ENCODE measurements at regions not wholly inside any gene's neighbourhood (a gene's known extent, or its start where the extent isn't known, plus 50 kb on each side); places are given as distances from the start of the nearest gene placed in this dataset.
A peak's percentile ranks its signal among the peaks of the same experiment; 100 is the strongest.
"Not testable (repeated sequence)": the region's sequence is repeated elsewhere in the genome, so short reads cannot be mapped to it uniquely, and the experiment has no call there.

DNA sequence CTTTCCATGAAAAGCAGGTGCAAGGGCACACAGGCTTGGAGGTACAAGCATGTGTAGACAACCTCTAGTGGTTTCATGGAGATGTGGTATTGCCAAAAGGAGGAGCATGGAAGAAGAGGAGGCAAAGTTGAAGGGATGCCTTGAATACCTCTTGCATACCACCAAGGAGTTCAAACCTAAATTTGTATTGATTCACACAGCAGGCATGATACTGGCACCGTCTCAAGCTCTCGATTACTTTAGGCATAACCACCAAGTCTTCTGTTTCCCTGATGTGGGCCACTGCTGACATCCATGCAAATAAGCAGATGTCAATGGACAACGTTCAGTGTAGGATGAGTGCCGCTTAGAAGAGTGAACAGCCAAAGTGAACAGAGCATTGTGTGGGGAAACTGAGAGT lies 87.1 kb downstream of the SCN11A start:
- DNase-seq (ENCODE audit: low spot score) = no peak

DNA sequence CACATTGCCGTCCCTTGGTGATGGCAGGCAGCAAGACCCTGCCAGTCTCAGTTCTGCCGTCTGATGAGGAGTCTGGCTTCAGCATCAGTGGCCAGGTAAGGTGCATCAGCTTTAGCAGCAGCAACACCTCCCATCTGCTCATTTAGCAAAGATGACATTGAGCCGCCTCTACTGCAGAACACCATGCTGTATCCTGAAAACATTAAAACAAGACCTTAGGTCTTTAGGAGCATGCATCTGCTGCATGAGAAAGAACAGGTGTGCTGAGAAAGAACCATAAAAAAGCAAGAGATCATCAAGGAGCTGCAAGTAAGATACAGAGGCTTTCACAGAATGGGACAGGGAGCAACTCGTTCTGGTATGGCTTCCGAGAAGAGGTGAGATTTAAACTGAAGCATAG lies 87.5 kb downstream of the SCN11A start:
- no peak for DNase-seq (ENCODE audit: low spot score)

DNA sequence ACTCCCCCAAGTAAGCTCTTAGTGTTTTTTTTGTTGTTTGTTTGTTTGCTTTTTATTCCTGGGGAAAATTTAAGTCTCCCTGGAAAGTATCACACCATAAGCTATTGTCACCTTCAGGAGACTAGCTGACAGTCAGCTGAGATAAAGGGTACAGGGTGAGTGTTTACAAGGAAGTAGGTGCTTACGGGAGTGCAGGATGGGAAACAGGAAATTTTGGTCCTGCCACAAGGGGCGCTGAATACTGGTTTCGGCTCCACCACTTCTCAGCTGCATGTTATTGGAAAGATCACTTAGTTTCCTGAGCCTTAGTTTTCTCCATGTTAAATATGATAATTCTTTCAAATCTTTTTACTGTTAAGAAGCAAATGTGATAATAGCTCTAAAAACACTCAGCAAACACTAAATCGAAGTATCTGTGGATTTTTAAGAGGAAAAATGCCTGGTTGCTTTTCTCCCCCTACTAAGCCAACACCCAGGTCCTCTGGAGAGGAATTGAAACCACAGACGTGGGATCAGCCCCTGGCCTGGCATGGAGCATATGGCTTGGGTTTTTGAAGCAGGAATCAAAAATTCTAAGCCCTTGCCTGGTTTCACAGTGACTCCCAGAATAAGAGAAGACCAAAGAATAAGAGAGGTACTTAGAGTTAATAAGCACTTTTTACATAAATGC lies 90.7 kb downstream of the SCN11A start:
- DNase-seq (ENCODE audit: low spot score) = peak; percentile 67

DNA sequence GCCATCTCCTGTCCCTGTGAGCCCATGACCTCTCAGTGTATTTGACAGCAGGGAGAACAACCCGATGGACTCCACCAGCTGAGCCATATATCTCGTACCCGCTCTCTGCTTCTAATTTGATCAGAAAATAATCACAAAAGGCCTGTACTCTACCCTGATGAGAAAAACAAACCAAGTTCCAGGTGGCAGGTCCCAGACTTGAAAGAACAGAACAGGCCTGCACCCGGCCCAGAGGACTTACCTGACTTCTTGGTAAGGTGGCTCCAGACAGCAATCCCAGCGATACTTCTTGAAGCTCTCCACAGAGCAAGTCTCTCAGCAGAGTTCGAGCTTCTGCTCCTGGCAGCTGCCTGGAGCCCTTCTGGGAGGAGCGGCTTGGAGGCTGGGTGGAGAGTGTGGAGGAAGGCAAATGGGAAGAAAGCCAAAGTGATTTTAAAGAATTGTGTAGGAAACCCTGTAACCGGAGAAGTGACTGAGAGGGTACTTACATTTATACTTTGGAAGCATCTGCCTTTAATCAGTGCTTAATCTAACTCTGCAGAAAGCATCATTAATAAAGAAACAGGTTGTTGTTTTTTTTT lies 91.6 kb downstream of the SCN11A start:
- no peak for DNase-seq (ENCODE audit: low spot score)

DNA sequence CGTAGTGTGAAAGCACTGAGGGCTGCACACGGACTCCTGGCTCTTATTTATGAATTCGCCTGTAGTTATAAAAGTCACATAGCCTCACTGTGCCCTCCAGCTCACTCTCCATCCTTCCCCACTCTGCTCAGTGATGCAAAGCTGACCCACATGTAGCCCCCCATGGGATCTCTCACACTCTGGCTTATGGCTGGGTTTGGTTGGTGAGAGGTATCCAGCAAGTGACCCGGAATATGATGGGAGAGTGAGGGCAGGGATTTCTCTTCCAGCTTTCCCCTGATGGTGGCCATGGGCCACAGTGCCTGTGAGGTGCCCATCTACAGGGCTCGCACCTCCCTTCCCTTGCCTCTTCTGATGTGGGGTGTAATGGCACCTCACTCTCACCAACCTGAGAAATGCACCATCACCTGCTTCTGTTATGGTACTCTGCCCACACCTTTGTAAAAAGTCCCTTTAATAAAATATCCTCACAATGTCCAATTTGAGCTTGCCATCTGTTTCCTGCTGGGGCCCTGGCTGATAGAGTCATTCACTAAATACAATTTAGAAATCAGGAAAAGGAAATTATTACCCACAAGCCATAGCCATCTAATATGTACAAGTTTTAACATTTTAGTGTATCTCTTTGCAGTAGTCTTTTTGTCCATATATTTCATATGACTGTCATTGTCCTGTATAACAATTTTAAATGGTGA lies 93.6 kb downstream of the SCN11A start:
- no peak for DNase-seq (ENCODE audit: low spot score)

DNA sequence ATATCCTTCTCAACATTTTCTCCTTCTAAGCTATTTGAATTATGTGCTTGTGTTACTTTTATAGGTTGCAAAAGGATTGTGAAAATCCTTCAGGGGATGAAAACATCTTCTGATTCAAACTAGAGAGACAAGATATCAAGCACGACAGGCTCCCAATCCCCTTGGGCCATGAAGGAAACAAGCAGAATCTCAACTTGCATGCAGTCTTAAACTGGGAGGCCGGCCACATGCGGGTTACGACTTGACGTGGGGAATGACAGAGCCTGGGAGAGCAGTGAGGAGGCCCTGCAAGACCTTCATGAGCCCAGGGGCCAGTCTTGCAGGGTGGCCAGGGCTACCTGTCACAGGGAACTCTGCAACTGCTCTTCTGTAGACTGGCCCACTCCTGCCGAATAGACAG lies 94.4 kb downstream of the SCN11A start:
- no peak for DNase-seq (ENCODE audit: low spot score)

DNA sequence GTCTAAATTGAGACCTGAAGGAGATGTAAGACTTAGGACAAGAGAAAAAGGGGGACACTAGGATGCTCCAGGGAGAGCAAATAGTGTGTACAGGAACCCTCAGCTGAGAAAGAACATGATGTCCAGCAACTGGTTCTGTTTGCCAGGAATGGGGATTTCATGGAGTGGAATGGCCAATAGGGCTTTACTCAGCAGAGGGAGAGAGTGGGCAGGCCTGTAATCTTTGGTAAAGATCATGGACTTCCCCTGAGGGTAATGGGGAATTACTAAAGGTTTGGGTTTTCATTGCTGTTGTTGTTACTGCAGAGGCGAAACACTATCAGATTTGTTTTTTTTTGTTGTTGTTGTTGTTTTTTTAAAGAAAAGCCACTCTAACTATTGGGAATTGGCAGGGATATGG lies 99.0 kb downstream of the SCN11A start:
- no peak for DNase-seq (ENCODE audit: low spot score)

DNA sequence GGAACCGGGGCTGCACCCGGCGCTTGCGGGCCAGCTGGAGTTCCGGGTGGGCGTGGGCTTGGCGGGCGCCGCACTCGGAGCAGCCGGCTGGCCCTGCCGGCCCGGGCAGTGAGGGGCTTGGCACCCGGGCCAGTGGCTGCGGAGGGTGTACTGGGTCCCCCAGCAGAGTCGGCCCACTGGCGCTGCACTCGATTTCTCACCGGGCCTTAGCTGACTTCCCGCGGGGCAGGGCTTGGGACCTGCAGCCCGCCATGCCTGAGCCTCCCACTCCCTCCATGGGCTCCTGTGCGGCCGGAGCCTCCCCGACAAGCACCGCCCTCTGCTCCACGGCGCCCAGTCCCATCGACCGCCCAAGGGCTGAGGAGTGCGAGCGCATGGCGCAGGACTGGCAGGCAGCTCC lies 100.6 kb downstream of the SCN11A start:
- DNase-seq (ENCODE audit: low spot score) = not testable (repeated sequence)

DNA sequence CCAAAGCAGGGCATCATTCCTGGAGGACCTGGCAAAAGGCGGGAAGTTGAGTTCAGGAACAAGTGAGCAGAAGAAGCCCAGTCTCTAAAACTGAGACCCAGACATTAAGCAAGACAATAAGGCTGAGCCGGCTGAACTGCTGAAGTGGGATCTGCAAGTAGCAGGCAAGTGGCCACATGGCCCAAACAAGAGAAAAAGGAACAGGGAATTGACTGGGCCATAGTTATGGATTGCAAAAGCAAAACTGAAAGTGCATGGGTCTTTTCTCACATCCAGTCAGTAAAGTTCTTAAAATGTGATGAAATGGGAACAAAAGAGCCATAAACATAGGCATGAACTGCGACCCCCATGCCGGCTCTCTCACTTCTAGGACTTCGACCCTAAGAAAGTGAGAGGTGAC lies 101.2 kb downstream of the SCN11A start:
- DNase-seq (ENCODE audit: low spot score) = no peak

DNA sequence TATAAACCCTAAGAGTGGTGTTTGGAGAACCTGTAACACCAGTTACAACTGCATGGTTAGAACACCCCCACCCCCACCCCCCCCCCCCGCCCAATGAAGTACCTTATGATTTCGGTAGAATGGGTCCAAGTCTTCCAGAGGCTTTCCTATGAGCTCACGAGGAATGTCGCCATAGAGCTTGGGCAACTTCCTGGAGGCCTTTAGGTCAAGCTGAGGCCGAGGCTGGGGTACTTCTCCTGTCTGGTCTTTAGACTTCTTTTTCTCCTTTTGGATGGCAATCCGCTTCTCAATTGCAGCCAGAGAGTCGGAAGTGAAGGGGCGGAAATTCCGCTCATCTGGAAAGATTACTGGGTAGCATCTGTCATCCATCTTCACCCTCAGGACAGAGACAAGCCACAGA lies 101.8 kb downstream of the SCN11A start:
- no peak for DNase-seq (ENCODE audit: low spot score)

DNA sequence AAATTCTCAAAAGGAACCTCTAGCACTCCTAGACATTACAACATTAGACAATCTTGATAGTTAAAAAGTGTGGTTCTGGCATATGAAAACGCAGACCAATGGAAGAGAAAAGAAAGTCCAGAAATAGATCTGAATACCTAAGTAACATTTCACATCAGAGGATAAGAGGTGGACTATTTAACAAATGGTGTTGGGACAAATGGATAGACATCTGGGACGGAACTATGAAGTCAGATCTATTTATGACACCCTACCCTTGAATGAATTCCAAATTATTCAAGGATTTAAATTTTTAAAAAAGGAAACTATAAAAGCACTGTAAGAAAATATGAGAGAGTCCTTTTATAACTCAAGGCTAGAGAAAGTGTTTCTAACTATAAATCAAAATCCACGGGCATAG lies 111.3 kb downstream of the SCN11A start:
- DNase-seq (ENCODE audit: low spot score) = no peak

DNA sequence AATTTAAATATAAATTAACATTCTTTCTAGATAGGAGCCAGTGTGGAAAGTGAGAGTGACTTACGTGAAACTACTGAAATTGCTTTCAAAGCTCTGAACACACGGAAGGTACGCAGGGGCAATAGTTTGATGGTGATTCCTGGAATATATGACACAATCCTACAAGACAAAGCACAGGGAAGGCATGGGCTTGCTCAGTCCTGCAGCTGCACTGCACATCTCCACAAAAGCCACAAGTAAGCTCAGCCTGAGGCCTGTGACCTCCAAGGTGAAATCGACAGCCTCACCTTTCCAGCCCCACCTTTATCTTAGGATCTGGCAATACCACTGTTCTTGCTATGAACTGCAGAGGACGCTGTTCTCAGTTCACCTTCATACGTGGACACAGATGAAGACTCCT lies 109.3 kb upstream of the SCN10A start:
- DNase-seq (ENCODE audit: low spot score) = no peak

DNA sequence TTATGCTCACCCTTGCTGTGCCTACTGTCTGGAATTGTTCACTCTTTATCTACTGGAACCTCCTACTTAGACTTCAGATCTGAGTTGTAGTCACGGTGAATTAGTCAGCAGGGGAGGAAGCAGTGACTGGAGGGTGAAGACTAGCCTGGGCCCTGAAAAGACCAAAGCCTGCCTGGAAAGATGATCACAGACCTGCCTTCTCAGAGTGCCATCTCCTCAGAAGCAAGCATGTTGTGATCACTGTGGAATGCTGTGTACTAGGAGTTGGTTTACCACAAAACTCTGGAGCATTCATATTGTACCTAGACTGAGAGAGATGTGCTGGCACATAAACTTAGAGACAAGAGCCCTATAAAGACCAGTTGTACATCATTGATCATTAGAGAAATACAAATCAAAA lies 100.7 kb upstream of the SCN10A start:
- DNase-seq (ENCODE audit: low spot score) = no peak

DNA sequence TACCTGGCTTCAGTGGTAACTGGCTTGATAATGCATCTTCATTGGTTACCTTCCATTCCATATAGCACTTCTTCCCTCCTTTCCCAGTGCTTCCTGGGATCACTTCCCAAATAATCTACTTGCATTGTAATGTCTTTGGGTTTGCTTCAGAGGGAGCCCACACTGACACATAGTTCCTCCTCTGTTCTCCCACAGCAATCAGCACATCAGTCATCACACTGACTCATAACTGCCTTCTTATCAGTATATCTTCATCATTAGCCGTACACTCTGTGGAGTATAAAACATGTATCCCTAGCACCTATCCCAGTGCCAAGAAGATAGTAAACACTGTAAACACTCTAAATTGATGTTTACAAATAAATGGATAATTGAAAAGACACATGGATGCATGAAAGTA lies 91.4 kb upstream of the SCN10A start:
- no peak for DNase-seq (ENCODE audit: low spot score)

DNA sequence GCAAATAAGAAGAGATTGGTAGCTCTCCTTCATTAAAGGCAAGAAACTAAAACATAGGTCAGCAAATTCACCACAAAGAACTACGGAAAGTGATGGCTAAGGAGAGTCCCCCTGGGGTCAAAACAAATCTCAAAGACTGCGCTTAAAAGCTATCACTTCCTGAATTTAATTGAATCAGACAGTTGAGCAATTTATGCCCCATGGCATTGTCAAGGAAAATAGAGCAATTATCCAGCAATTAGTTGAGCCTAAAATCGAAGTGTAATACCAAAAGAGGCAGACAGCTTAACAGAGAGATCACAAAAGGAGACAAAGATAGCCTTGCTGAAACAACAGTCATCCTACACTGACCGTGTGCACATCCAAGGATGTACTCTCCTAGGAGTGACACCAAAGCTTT lies 74.4 kb upstream of the SCN10A start:
- DNase-seq (ENCODE audit: low spot score) = no peak

DNA sequence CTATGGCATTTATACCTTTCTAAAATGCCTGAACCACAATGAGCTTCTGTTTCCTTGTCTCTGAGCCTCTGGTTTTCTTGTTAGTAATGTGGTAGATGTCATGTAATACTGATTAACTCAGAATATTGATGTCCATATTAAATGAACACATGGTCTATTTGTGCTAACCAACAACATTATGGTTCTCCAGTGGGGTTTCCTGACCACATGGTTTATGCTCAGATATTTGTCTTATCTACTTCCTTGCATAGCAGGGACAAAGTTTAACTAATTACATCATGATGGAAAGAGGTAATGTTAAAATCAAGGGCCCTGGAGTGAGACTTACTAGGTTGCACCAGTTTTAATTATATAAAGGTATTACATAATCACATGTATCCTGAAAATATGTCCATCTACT lies 62.6 kb upstream of the SCN10A start:
- no peak for DNase-seq (ENCODE audit: low spot score)
